ENCODE measurements at regions not wholly inside any gene's neighbourhood (a gene's known extent, or its start where the extent isn't known, plus 50 kb on each side); places are given as distances from the start of the nearest gene placed in this dataset.

DNA sequence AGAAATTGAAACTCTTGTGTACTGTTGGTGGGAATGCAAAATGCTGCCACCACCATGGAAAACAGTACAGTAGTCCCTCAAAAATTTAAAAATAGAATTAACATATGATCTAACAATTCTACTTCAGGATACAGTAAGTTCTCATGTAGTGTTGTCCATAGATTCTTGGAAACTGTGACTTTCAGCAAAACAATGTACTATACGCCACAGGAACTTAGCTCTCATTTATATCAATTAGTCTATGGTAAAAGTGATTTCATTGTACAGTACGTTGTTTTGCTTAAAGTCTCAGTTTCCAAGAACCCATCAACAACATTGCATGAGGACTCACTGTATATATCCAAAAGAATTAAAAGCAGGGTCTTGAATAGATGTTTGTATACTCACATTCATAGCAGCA is 233.5 kb upstream of the GAS1 start:
- ChIA-PET CTCF (no interaction called here), POLR2A (interaction anchor here (0.6 kb wide), 1 partner anchor 96 kb away, joined by 3 read pairs; no protein-coding TSS in a partner anchor)
- TF ChIP-seq, protein P1, sequence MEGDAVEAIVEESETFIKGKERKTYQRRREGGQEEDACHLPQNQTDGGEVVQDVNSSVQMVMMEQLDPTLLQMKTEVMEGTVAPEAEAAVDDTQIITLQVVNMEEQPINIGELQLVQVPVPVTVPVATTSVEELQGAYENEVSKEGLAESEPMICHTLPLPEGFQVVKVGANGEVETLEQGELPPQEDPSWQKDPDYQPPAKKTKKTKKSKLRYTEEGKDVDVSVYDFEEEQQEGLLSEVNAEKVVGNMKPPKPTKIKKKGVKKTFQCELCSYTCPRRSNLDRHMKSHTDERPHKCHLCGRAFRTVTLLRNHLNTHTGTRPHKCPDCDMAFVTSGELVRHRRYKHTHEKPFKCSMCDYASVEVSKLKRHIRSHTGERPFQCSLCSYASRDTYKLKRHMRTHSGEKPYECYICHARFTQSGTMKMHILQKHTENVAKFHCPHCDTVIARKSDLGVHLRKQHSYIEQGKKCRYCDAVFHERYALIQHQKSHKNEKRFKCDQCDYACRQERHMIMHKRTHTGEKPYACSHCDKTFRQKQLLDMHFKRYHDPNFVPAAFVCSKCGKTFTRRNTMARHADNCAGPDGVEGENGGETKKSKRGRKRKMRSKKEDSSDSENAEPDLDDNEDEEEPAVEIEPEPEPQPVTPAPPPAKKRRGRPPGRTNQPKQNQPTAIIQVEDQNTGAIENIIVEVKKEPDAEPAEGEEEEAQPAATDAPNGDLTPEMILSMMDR (IDR thresholded peaks at IDR 0.05; ENCODE audit: insufficient read depth, low read length, missing control alignments), result no peak

DNA sequence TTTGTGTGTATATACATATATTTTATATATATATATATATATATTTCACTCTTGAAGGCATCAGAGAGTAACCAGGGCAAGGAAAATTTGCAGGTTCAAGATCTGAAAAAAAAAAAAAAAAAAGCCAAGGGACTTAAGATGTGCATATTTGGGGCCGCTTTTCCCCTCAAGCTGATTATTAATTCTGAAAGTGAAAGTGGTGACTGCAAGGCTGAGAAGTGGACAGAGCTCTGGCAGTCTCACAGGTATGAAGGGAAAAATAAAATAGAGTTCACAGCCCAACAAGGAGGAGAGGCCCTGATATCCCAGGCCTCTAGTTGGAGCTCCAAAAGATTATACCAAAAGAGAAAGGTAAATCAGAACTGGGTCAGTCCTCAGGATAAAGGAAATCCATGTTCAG is 234.4 kb upstream of the GAS1 start:
- DNase-seq (ENCODE audit: low read depth, low spot score), result no peak
- POLR2A ChIA-PET, result interaction anchor here (0.6 kb wide), 1 partner anchor 234 kb away, joined by 3 read pairs; no protein-coding TSS in a partner anchor
- CTCF ChIA-PET, result no interaction called here
- TF ChIP-seq, protein P1 (IDR thresholded peaks at IDR 0.05; ENCODE audit: insufficient read depth, low read length, missing control alignments), result no peak
- H3K4me3 ChIP-seq (ENCODE audit: low read depth, low read length), result no peak overlapping the region

More for the DNA sequence above, 233.5 kb upstream of the GAS1 start:
- no peak overlapping the region for H3K4me3 ChIP-seq (ENCODE audit: low read depth, low read length)
- DNase-seq (ENCODE audit: low read depth, low spot score), result no peak

DNA sequence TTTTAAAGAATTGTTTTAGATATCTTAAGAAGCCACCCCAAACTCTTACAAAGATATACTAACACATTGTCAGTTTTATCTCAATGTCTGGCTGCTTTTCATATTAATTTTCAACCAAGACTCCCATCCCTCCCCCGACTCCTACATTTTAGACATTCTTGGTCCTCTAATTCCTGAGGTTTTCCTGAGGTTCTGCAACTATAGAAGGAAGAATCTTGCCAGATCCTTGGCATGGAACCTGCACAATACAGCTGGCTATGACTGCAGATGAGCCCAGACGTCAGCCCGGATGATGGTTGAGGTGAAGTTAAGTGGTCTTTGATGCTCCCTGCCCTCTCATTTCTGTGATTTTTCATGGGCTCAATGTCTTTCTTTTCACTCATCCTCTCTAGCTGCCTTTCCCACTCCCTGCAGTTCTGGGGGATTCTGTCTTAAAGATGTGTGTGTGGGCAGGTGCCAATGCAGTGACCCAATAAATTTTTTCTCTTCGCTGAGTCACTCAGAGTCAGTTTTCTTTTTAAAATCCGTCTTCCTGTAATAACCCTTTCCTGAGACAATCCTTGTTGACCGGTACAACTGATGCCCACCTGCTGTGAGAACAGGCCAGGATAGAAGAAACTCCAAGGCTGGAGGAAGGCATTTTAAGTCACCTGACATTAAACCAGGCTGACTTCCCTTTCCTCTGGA is 237.8 kb upstream of the GAS1 start:
- no peak for DNase-seq (ENCODE audit: low read depth, low spot score)

DNA sequence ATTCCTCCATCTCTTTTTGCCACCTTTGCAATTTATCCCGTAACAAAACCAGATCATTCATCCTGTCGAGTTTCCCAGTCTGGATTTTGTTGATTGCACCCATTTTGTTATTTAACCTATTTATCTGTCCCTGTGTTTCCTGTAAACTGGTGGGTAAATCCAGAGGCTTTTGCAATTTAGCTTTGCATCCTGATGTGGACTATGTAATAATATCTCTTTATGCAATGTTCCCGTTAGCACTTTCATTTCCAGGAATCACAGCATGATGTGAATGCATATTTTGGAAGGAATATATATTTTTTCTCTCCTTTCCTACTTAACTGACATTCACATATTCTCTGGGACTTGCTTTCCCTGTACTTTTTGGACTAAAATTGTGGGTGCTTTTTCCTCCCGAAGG is 240.3 kb upstream of the GAS1 start:
- no peak for DNase-seq (ENCODE audit: low read depth, low spot score)
- POLR2A ChIA-PET, result no interaction called here
- TF ChIP-seq, protein P1 (IDR thresholded peaks at IDR 0.05; ENCODE audit: insufficient read depth, low read length, missing control alignments), result no peak
- CTCF ChIA-PET, result interaction anchor here (1.9 kb wide), 1 partner anchor 20 kb away, joined by 5 read pairs; no protein-coding TSS in a partner anchor
- no peak overlapping the region for H3K4me3 ChIP-seq (ENCODE audit: low read depth, low read length)

More for the DNA sequence above, 237.8 kb upstream of the GAS1 start:
- ChIA-PET CTCF (interaction anchor here (1.3 to 1.7 kb wide), 2 partner anchors 17 to 139 kb away, joined by 3 to 4 read pairs; no protein-coding TSS in a partner anchor), POLR2A (no interaction called here)
- H3K4me3 ChIP-seq (ENCODE audit: low read depth, low read length), result no peak overlapping the region
- TF ChIP-seq, protein P1 (IDR thresholded peaks at IDR 0.05; ENCODE audit: insufficient read depth, low read length, missing control alignments), result no peak

DNA sequence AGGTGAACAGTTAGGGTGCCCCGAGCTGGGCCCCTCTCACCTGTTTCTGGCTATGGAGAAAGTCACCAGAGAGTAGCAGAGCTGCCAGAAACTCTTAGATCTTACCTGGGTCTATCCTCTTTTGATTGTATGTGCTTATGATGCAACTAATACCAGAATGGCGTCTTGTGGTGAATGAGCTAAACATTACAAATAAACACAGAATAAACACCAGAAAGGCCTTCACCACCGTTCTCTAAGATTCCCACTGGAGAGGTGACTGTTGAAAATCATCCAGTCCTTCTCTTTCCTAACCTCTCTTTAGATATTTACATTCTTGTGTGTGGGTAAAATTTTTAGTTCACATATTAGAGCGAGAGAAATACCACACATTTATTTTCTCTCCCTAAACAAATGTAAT is 241.7 kb upstream of the GAS1 start:
- TF ChIP-seq, protein P1 (IDR thresholded peaks at IDR 0.05; ENCODE audit: insufficient read depth, low read length, missing control alignments), result no peak
- no peak for DNase-seq (ENCODE audit: low read depth, low spot score)
- no peak overlapping the region for H3K4me3 ChIP-seq (ENCODE audit: low read depth, low read length)
- CTCF ChIA-PET, result interaction anchor here (0.8 to 1.9 kb wide), 4 partner anchors 11 to 135 kb away, joined by 3 to 5 read pairs (median 4); no protein-coding TSS in a partner anchor
- POLR2A ChIA-PET, result no interaction called here

DNA sequence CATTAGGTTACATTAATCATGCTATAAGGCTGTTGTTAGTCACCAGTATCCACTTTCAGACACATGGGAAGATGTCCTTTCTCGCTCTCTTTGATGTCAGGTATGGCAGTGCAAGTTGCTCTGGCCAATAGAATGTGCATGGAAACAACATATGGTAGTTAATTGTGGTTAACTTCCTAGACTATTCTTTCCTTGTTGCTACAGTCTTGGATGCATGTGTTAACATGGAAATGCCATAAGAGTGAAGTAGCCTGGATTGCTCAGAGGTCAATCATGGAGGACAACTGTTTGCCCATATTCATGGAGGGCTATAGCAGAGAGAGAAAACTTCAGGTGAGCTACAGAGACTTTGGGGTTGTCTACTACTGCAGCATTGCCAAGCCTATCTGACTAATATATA is 245.8 kb upstream of the GAS1 start:
- POLR2A ChIA-PET, result interaction anchor here (1.2 kb wide), 1 partner anchor 97 kb away, joined by 8 read pairs; no protein-coding TSS in a partner anchor
- no peak for DNase-seq (ENCODE audit: low read depth, low spot score)
- TF ChIP-seq, protein P1 (IDR thresholded peaks at IDR 0.05; ENCODE audit: insufficient read depth, low read length, missing control alignments), result no peak
- CTCF ChIA-PET, result no interaction called here
- no peak overlapping the region for H3K4me3 ChIP-seq (ENCODE audit: low read depth, low read length)

Measured in AG04449 (cell line).